NCI-H345 treated with DMSO at 0.1 percent for 48 hours (cell line): ENCODE measurements at regions not wholly inside any gene's neighbourhood (a gene's known extent, or its start where the extent isn't known, plus 50 kb on each side); places are given as distances from the start of the nearest gene placed in this dataset.
"Not testable (repeated sequence)": the region's sequence is repeated elsewhere in the genome, so short reads cannot be mapped to it uniquely, and the experiment has no call there.

Experiments
- DNase-seq: peaks from one replicate; lab custom pipeline; 2025; ENCODE audit not compliant: unreplicated experiment; lab: John Stamatoyannopoulos, UW

- DNase-seq: no peak
Observed at GRCh38 chr18:10164271-10165071, 250.7 kb downstream of the VAPA start.

DNA sequence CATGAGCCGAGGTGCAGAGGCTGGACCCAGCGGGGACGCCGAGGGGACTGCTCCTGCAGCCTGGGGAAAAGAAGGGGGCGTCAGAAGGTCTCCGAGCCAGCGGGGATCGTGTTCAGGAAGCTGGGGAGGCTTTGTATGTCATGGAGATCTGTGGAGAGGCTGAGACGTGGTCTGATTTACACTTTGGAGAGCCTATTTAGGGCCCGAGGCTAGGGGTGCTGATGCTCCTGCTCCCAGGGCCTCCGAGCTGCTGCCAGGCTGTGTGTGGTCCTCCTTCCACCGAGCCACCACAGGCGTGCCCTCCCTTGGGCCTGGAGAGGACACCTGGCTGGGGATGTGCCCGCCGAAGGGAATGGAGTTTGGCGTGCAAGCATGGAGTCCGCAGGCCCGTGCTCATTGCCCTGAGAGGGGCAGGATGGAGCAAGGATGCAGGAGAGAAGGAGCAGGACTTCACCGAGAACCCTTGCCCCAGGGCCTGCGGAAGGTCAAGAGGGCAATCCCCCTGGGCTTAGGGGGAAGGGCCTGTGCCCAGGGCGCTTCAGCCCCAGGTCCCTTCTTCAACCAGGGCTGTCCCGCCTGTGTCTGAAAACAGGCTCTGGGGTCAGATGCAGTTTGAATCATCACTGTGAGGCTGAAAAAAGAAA, 252.5 kb downstream of the VAPA start:
- no peak for DNase-seq

- DNase-seq: no peak
Observed at GRCh38 chr18:10167759-10168158, 253.9 kb downstream of the VAPA start.

- DNase-seq: peak; percentile 13
Observed at GRCh38 chr18:10168477-10168876, 254.7 kb downstream of the VAPA start.

- peak; percentile 58 for DNase-seq
Observed at GRCh38 chr18:10169064-10169562, 255.3 kb downstream of the VAPA start.

DNA sequence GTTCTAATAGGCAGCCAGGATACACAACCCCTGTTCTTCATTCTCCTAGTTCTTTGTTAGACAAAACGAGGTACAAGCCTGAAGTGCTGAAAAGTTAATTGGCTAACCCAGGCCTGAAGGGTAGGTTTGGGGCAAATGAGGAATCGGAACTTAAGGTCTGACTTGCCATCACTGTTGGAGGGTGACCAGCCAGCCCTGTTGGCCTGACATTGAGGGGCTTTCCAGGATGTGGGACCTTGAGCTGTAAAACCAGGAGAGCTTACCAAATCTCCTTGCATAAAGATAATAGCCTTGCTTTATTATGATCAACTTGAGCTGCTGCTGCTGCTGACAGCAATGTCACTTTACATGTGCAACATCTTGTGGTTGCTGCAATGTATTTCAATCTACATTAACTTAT, 256.0 kb downstream of the VAPA start:
- DNase-seq: no peak

DNA sequence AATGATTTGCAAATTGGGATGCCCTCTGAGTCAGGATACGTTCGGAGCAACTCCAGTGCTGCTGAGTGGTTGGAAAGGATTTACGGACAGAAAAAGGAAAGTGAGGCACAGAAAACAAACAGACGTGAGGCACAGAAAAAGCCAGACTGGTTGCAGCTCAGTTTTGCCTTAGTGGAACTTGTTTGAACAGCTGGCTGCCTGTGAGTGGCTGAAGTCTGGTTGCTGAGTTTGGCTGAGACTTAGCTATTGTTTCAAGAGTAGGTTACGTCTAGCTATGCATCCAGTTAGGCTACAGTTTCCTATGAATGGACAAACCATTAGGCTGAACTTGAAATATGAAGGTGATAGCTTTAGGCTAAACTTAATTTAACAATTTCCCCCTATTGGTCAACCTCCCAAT, 256.6 kb downstream of the VAPA start:
- peak; percentile 60 for DNase-seq

DNA sequence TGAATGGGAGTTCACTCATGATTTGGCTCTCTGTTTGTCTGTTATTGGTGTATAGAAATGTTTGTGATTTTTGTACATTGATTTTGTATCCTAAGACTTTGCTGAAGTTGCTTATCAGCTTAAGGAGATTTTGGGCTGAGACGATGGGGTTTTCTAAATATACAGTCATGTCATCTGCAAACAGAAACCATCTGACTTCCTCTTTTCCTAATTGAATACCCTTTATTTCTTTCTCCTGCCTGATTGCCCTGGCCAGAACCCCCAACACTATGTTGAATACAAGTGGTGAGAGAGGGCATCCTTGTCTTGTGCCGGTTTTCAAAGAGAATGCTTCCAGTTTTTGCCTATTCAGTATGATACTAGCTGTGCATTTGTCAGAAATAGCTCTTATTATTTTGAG, 261.5 kb downstream of the VAPA start:
- DNase-seq: not testable (repeated sequence)

- not testable (repeated sequence) for DNase-seq
Observed at GRCh38 chr18:10179326-10179725, 265.5 kb downstream of the VAPA start.

DNA sequence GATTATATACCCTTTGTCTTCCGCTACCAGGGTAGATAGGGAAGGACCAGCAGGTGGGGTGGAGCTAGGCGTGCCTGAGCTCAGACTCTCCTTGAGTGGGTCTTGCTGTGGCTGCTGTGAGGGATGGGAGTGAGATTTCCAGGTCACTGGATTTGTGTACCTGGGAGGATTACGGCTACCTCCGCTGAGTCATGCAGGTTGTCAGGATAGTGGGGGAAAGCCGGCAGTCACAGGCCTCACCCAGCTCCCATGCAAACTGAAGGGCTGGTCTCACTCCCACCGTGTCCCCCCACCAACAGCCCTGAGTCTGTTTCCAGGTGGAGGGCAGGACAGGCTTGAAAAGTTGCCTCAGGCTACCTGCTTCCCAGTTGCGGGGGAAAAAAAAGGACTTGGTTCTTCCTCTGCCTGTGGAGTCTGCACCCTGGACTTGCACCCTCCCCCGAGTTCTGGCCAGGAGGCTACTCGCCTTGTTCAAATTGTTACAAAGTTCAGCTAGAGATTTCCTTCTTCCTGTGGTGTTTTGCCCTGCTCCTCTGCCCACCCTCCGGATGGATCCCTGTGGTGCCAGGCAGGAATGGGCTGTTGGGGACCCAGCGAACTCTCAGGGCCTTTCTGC, 268.3 kb downstream of the VAPA start:
- no peak for DNase-seq

- no peak for DNase-seq
Observed at GRCh38 chr18:10184776-10185175, 269.7 kb upstream of the APCDD1 start.

DNA sequence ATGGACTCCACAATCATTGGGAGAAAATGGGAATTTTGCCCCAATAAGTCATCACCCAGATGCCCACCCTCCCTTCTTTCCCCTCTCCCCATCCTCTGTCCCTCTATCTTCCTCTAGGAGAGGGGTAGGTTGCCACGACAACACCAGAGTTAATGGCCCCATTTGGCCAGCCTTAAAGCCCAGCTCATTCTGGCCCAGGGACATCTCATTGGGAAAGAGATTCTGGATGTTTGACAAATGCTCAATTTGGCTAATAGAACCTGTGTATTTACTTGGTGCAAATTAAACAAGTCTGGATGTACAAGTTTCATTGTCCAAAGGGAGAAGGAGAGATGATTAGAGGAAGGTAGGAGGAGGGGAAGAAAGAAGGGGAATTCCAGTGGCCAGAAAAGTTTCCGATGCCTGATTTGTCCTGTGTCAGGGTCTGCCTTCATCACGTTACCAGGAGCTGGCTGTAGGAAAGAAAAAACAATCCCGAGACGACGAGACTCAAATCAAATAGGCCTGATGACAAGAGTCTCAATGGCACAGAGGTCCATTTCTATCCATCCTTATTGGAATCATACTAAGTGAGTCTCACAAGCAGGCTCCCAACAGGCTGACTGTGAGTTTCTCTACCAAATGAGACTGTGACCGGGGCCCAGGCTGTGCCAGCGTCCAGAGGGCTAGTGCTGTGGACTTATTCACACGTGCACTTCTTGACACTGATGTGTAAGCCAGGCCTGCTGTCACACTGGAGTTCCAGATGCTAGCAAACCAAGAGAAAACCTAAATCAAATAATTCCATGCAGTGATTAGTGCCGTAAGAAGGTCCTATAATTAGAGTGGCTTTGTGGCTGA, 265.2 kb upstream of the APCDD1 start:
- DNase-seq: no peak

- DNase-seq: no peak
Observed at GRCh38 chr18:10190564-10190963, 263.9 kb upstream of the APCDD1 start.

DNA sequence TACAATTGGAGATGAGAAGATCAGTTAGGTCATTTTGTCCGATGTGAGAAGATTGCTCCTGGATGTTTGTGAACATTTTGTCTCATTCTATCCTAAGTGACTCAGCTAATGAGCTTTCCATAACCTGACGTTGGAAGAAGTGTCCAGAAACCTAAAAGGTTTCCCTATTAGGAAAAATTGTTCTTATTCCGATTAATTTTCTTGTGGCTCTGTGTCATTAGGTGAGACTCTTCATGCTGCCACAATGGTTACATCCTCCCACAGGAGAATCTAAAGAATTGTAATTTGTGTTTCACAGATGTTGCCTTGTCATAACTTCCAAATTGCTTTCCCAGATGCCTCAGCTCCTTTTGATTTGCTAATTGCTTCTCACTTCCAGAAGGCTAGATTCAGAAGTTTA, 261.0 kb upstream of the APCDD1 start:
- no peak for DNase-seq

DNA sequence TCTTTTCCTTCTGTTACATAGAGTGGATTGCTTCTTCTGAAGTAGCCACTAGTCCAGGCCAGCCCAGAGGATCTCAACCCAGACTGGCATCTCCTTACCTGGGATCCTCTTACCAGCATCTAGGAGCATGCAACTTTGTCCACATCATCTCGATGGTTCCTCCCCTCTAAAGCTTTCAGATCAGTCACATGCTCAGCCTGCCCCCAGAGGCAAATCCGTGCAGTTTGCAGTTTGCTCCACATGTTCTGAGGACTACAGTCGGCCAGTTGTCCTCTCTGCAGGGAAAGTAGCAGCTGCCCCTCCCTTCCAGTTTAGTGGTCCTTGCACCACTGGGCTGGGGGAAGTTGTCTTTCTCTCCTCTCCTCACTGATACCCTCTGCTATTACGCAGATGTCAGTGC, 259.8 kb upstream of the APCDD1 start:
- no peak for DNase-seq

- DNase-seq: no peak
Observed at GRCh38 chr18:10195529-10195928, 258.9 kb upstream of the APCDD1 start.

- no peak for DNase-seq
Observed at GRCh38 chr18:10197097-10197496, 257.3 kb upstream of the APCDD1 start.

DNA sequence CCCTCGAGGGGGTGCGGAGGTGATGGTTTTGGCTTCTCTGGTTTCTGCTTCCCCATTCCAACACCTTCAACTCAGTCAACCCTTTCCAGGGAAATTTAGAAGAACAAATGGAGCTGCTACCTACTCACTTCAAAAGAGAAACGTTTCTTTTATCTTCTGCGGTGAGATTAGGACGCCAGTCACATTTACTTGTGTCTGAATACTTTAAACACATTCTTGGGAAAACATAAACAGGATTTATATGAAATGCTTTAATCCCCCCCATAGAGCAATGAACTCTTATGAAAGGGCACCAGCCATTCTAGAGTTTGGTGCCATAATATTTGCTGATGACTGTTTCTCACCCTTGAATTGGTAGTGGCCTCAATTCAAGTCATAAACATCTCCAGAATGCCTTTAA, 253.2 kb upstream of the APCDD1 start:
- no peak for DNase-seq

DNA sequence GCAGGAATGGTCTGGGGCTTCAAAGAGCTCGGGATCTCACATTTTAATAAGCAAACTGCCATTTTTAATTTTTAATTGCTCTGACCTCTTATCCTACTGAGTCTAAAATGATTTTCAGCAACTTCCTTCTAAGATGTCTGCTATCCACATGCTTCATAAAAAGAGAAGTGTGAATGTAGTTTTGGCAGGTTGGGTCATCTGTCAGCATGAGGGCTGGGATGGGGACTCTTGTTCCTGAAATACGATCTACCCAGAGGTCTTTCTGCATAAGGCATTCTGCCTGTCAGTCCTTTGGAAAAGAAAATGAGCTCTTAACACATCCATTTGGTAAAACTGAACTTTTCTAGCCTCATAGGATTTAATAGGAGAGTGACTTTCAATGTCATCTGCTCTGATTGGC, 252.8 kb upstream of the APCDD1 start:
- no peak for DNase-seq

DNA sequence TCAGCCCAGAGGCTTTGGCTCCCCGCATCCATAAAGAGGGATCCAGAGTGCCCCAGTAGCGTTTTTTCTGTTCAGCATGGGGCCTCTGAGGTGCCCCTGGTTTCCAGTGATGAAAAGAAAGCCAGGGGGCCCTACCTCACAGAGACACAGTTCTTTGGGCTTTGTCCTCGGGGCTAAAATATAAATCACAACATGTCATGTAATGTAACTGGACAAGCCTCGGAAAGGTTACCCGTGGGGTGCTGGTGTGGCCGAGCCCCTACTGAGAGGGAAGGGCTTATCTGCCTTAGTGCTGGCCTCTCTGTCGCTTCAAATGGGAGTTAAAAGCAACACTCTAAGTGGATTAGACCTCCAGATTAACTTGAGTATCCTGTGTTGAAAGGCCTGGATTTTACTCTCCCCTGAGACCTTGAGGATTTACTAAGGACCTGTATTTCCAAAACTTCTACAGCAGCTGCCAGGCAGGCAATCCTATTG, 251.6 kb upstream of the APCDD1 start:
- DNase-seq: no peak

- no peak for DNase-seq
Observed at GRCh38 chr18:10205151-10205550, 249.3 kb upstream of the APCDD1 start.
